GM23338 (cell line): ENCODE measurements at regions not wholly inside any gene's neighbourhood (a gene's known extent, or its start where the extent isn't known, plus 50 kb on each side); places are given as distances from the start of the nearest gene placed in this dataset.

Experiments
- ATAC-seq: fragments of 200-7000 bp; cut with Tn5 transposase; 3 replicates; pipeline ENCODE4 v1.9.1; 2020
- DNase-seq: peaks from one replicate; pipeline ENCODE4 v3.0.0-alpha.2; 2015; ENCODE audit warnings: low spot score
- H2AFZ ChIP-seq: fragments of 200-600 bp; sonication (generic); 2 replicates; pipeline ENCODE4 v1.8.0; 2016; ENCODE audit warnings: antibody characterized with exemption, mild to moderate bottlenecking, moderate library complexity
- H3F3A ChIP-seq: fragments of 200-600 bp; sonication (generic); replicated peaks from 2 replicates; pipeline ENCODE4 v1.8.0; 2017; ENCODE audit warnings: antibody characterized with exemption, mixed run types, low read depth
- H3K27ac ChIP-seq: fragments of 200-600 bp; sonication (generic); 2 replicates; pipeline ENCODE4 v1.6.1; 2016; ENCODE audit warnings: low read depth
- H3K27me3 ChIP-seq: fragments of 200-600 bp; sonication (generic); 2 replicates; pipeline ENCODE4 v1.8.0; 2016; ENCODE audit warnings: mild to moderate bottlenecking, mixed run types, moderate library complexity; ENCODE audit not compliant: insufficient read depth
- H3K36me3 ChIP-seq: fragments of 200-600 bp; sonication (generic); 2 replicates; pipeline ENCODE4 v1.8.0; 2016; ENCODE audit warnings: mild to moderate bottlenecking; ENCODE audit not compliant: insufficient read depth
- H3K4me1 ChIP-seq: fragments of 200-600 bp; sonication (generic); 2 replicates; pipeline ENCODE4 v1.8.0; 2016; ENCODE audit warnings: mild to moderate bottlenecking, moderate library complexity; ENCODE audit not compliant: insufficient read depth
- H3K4me2 ChIP-seq: fragments of 200-600 bp; sonication (generic); 2 replicates; pipeline ENCODE4 v1.7.1; 2017; ENCODE audit warnings: mixed run types
- H3K4me3 ChIP-seq: fragments of 200-600 bp; sonication (generic); 2 replicates; pipeline ENCODE4 v1.6.1; 2016; ENCODE audit warnings: mixed run types
- H3K79me2 ChIP-seq: fragments of 200-600 bp; sonication (generic); replicated peaks from 2 replicates; pipeline ENCODE4 v1.8.0; 2017; ENCODE audit warnings: mild to moderate bottlenecking; ENCODE audit not compliant: insufficient read depth
- H3K9me2 ChIP-seq: fragments of 200-600 bp; sonication (generic); 2 replicates; pipeline ENCODE4 v1.8.0; 2017; ENCODE audit not compliant: insufficient read depth
- H4K20me1 ChIP-seq: fragments of 200-600 bp; sonication (generic); replicated peaks from 2 replicates; pipeline ENCODE4 v1.8.0; 2017; ENCODE audit warnings: mild to moderate bottlenecking; ENCODE audit not compliant: insufficient read depth
- H3K27ac Mint-ChIP-seq: 2 replicates; pipeline ENCODE4 v1.8.0; 2020; ENCODE audit warnings: inconsistent platforms, mild to moderate bottlenecking, moderate library complexity, mixed read lengths
- H3K27me3 Mint-ChIP-seq: 3 replicates; pipeline ENCODE4 v1.8.0; 2022; ENCODE audit warnings: low read depth, mild to moderate bottlenecking, moderate library complexity, mixed read lengths, inconsistent platforms; ENCODE audit not compliant: insufficient read depth, poor library complexity
- H3K36me3 Mint-ChIP-seq: 3 replicates; pipeline ENCODE4 v1.8.0; 2021; ENCODE audit warnings: low read depth, mild to moderate bottlenecking, inconsistent platforms, moderate library complexity, mixed read lengths
- H3K4me1 Mint-ChIP-seq: 3 replicates; pipeline ENCODE4 v1.8.0; 2020; ENCODE audit warnings: mild to moderate bottlenecking, inconsistent platforms, mixed read lengths
- H3K4me3 Mint-ChIP-seq: 3 replicates; pipeline ENCODE4 v1.8.0; 2021; ENCODE audit warnings: moderate library complexity, mild to moderate bottlenecking, inconsistent platforms, mixed read lengths
- H3K9me3 Mint-ChIP-seq: 3 replicates; pipeline ENCODE4 v1.8.0; 2020; ENCODE audit warnings: moderate library complexity, mild to moderate bottlenecking, inconsistent platforms, mixed read lengths
- CREB1 ChIP-seq: fragments of 250-450 bp; sonication (Bioruptor Pico); IDR thresholded peaks from 2 replicates; pipeline ENCODE4 v1.5.0; 2020; ENCODE audit warnings: low read depth, mild to moderate bottlenecking, moderate library complexity
- EZH2 ChIP-seq: fragments of 200-600 bp; sonication (generic); IDR thresholded peaks from one replicate; pipeline ENCODE4 v1.8.0; 2017; ENCODE audit warnings: antibody characterized with exemption, mild to moderate bottlenecking, low read depth; ENCODE audit not compliant: unreplicated experiment
- EZH2phosphoT487 ChIP-seq: fragments of 200-600 bp; sonication (generic); IDR thresholded peaks from one replicate; pipeline ENCODE4 v1.8.1; 2018; ENCODE audit warnings: antibody characterized with exemption; ENCODE audit not compliant: unreplicated experiment
- JUNB ChIP-seq: IDR thresholded peaks from one replicate; pipeline ENCODE4 v1.6.1; 2016; ENCODE audit warnings: antibody characterized with exemption; ENCODE audit not compliant: unreplicated experiment
- NANOG ChIP-seq: IDR thresholded peaks from 2 replicates; pipeline ENCODE4 v1.6.1; 2016; ENCODE audit warnings: antibody characterized with exemption, borderline replicate concordance
- POLR2AphosphoS5 ChIP-seq: IDR thresholded peaks from 2 replicates; pipeline ENCODE4 v1.6.1; 2016; ENCODE audit warnings: antibody characterized with exemption, low read depth
- ZNF114 ChIP-seq: fragments of 250-450 bp; sonication (Bioruptor Pico); IDR thresholded peaks from 2 replicates; pipeline ENCODE4 v1.5.0; 2020; ENCODE audit warnings: mild to moderate bottlenecking, moderate library complexity
- ZNF331 ChIP-seq: fragments of 250-450 bp; sonication (Bioruptor Pico); IDR thresholded peaks from 2 replicates; pipeline ENCODE4 v1.5.0; 2020; ENCODE audit warnings: low read depth, mild to moderate bottlenecking, moderate library complexity
- TF ChIP-seq, protein P1 (sequence below): fragments of 250-450 bp; sonication (Bioruptor Pico); IDR thresholded peaks from 2 replicates; pipeline ENCODE4 v1.5.0; 2020; ENCODE audit warnings: mild to moderate bottlenecking, moderate library complexity
- TF ChIP-seq, protein P2 (sequence below): IDR thresholded peaks from 2 replicates; pipeline ENCODE4 v1.6.1; 2016; ENCODE audit warnings: antibody characterized with exemption

DNA sequence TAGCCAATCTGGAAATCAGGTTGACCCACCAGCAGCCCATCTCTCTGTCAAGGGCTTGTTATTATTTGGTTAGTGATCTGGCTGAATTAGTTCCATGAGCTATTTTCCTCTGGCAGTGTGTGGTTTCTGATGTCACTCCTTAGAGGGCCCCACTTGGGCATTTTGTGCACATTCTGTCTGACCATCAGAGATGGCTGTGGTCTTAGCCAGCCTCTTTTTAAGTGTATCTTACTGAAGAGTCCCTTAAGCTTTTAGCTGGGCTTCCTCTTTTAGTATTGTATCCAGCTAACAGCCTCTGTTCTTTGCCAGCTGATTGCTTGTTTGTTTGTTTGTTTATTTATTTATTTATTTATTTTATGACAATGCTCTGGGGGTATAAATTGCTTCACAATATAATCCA lies 951.1 kb upstream of the CNTNAP5 start (continued):
- TF ChIP-seq, protein P1, sequence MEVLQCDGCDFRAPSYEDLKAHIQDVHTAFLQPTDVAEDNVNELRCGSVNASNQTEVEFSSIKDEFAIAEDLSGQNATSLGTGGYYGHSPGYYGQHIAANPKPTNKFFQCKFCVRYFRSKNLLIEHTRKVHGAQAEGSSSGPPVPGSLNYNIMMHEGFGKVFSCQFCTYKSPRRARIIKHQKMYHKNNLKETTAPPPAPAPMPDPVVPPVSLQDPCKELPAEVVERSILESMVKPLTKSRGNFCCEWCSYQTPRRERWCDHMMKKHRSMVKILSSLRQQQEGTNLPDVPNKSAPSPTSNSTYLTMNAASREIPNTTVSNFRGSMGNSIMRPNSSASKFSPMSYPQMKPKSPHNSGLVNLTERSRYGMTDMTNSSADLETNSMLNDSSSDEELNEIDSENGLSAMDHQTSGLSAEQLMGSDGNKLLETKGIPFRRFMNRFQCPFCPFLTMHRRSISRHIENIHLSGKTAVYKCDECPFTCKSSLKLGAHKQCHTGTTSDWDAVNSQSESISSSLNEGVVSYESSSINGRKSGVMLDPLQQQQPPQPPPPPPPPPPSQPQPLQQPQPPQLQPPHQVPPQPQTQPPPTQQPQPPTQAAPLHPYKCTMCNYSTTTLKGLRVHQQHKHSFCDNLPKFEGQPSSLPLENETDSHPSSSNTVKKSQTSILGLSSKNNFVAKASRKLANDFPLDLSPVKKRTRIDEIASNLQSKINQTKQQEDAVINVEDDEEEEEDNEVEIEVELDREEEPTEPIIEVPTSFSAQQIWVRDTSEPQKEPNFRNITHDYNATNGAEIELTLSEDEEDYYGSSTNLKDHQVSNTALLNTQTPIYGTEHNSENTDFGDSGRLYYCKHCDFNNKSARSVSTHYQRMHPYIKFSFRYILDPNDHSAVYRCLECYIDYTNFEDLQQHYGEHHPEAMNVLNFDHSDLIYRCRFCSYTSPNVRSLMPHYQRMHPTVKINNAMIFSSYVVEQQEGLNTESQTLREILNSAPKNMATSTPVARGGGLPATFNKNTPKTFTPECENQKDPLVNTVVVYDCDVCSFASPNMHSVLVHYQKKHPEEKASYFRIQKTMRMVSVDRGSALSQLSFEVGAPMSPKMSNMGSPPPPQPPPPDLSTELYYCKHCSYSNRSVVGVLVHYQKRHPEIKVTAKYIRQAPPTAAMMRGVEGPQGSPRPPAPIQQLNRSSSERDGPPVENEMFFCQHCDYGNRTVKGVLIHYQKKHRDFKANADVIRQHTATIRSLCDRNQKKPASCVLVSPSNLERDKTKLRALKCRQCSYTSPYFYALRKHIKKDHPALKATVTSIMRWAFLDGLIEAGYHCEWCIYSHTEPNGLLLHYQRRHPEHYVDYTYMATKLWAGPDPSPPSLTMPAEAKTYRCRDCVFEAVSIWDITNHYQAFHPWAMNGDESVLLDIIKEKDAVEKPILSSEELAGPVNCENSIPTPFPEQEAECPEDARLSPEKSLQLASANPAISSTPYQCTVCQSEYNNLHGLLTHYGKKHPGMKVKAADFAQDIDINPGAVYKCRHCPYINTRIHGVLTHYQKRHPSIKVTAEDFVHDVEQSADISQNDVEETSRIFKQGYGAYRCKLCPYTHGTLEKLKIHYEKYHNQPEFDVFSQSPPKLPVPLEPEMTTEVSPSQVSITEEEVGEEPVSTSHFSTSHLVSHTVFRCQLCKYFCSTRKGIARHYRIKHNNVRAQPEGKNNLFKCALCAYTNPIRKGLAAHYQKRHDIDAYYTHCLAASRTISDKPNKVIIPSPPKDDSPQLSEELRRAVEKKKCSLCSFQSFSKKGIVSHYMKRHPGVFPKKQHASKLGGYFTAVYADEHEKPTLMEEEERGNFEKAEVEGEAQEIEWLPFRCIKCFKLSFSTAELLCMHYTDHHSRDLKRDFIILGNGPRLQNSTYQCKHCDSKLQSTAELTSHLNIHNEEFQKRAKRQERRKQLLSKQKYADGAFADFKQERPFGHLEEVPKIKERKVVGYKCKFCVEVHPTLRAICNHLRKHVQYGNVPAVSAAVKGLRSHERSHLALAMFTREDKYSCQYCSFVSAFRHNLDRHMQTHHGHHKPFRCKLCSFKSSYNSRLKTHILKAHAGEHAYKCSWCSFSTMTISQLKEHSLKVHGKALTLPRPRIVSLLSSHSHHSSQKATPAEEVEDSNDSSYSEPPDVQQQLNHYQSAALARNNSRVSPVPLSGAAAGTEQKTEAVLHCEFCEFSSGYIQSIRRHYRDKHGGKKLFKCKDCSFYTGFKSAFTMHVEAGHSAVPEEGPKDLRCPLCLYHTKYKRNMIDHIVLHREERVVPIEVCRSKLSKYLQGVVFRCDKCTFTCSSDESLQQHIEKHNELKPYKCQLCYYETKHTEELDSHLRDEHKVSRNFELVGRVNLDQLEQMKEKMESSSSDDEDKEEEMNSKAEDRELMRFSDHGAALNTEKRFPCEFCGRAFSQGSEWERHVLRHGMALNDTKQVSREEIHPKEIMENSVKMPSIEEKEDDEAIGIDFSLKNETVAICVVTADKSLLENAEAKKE (CRISPR knock-in tag) = no peak
- TF ChIP-seq JUNB (no peak), POLR2AphosphoS5 (no peak), ZNF331 (CRISPR knock-in tag) (no peak), ZNF114 (CRISPR knock-in tag) (no peak), EZH2 (no peak), EZH2phosphoT487 (no peak), CREB1 (no peak), NANOG (no peak)

DNA sequence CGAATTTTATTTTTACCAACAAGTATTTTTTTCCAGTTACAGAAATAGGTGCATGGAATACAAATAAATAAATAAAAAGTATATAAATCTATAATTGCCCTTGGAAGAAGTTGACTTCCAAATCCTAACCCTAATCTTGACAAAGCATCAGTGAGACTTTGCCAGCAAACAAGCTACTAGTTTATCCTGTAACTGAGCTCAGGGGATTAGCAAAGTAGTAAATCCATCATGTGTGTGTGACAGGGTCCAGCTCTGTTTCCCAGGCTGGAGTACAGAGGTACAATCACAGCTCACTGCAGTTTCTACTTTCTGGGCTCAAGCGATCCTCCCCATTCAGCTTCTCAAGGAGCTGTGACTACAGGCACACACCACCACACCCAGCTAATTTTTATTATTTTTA lies 948.0 kb upstream of the CNTNAP5 start:
- Histone ChIP-seq H3F3A (no peaks in the 10 kb centered on the region), H3K27me3 (no peaks in the 10 kb centered on the region), H4K20me1 (no peaks in the 10 kb centered on the region), H3K4me2 (no peak overlapping the region), H3K36me3 (no peaks in the 10 kb centered on the region), H3K4me3 (no peak overlapping the region), H2AFZ (no peak overlapping the region; the same call in 1 of the 2 replicates), H3K9me2 (no peaks in the 10 kb centered on the region), H3K27ac (no peak overlapping the region), H3K79me2 (no peaks in the 10 kb centered on the region), H3K4me1 (no peaks in the 10 kb centered on the region)
- no peak overlapping the region for H3K4me3 Mint-ChIP-seq
- DNase-seq (no peak), ATAC-seq (no peak)
- no peaks in the 10 kb centered on the region for H3K27me3 Mint-ChIP-seq
- H3K4me1 Mint-ChIP-seq = no peaks in the 10 kb centered on the region
- peaks cover 7% of the 10 kb centered on the region; the same call in 1 of the 3 replicates for H3K36me3 Mint-ChIP-seq
- H3K27ac Mint-ChIP-seq = no peak overlapping the region
- H3K9me3 Mint-ChIP-seq = peaks cover 9% of the 10 kb centered on the region; the same call in 2 of the 3 replicates
- TF ChIP-seq, protein P2, sequence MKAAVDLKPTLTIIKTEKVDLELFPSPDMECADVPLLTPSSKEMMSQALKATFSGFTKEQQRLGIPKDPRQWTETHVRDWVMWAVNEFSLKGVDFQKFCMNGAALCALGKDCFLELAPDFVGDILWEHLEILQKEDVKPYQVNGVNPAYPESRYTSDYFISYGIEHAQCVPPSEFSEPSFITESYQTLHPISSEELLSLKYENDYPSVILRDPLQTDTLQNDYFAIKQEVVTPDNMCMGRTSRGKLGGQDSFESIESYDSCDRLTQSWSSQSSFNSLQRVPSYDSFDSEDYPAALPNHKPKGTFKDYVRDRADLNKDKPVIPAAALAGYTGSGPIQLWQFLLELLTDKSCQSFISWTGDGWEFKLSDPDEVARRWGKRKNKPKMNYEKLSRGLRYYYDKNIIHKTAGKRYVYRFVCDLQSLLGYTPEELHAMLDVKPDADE = no peak
- TF ChIP-seq ZNF331 (CRISPR knock-in tag) (no peak), CREB1 (no peak), EZH2phosphoT487 (no peak)
- TF ChIP-seq, protein P1 (CRISPR knock-in tag) = no peak
